ENCODE measurements at regions not wholly inside any gene's neighbourhood (a gene's known extent, or its start where the extent isn't known, plus 50 kb on each side); places are given as distances from the start of the nearest gene placed in this dataset.
"Not testable (repeated sequence)": the region's sequence is repeated elsewhere in the genome, so short reads cannot be mapped to it uniquely, and the experiment has no call there.

- DNase-seq: no peak
Measured at GRCh38 chr19:27890696-27891095, 1322.3 kb downstream of the UQCRFS1 start.

- no peak for DNase-seq
Measured at GRCh38 chr19:27890206-27890605, 1322.7 kb downstream of the UQCRFS1 start.

DNA sequence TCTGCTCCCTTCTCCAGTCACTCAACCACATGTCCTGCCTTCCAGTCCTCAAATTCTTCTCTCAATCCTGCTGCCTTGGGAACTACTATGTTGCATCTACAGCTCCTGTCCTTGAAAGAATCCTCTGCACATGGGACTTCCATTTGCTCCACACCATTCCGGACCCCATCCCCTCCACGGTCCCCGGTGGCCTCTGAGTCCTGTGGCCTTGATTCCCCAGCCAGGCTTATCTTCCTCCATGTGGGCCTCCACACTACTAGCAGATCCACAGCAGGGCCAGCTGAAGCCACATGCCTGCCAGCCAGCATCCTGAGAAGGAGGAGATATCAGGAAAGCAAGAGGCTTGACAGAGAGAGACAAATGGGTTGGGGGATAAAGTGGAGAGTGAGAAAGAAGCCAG lies 1323.8 kb downstream of the UQCRFS1 start:
- DNase-seq: no peak

- no peak for DNase-seq
Measured at GRCh38 chr19:27887946-27888345, 1325.0 kb downstream of the UQCRFS1 start.

- DNase-seq: no peak
Measured at GRCh38 chr19:27885359-27885758, 1327.6 kb downstream of the UQCRFS1 start.

DNA sequence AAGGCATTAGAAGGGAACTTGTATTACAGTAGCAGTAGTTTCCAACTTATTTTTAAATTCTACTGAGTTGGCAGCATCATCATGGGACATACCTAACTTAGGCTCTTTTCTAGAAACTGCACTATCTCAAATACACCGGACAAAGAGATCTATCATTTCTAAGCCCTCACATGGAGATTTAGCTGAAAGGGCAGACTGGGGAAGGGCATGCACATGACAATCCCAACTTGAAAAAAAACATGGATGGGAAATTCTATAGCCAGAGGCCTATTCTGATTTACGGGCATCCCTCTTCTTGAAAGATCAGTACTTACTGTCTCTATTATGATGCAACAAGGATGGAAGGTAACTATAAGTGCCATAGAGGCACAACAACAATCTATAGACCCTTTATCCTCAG lies 1328.6 kb downstream of the UQCRFS1 start:
- no peak for DNase-seq

DNA sequence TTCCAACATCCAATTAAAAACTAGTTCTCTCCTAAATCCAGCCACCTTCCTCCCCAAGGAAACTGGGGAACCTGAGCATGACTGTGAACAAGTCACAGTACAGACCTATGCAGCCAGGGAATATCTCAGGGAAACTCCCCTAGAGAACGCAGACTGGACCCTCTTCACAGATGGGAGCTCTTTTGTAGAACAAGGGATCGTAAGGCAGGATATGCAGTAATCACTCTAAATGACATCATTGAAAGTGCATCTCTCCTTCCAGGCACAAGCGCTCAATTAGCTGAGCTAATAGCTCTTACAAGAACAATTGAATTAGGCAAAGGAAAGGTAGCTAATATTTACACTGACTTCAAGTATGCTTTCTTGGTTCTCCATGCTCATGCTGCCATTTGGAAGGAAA lies 1331.7 kb downstream of the UQCRFS1 start:
- no peak for DNase-seq

DNA sequence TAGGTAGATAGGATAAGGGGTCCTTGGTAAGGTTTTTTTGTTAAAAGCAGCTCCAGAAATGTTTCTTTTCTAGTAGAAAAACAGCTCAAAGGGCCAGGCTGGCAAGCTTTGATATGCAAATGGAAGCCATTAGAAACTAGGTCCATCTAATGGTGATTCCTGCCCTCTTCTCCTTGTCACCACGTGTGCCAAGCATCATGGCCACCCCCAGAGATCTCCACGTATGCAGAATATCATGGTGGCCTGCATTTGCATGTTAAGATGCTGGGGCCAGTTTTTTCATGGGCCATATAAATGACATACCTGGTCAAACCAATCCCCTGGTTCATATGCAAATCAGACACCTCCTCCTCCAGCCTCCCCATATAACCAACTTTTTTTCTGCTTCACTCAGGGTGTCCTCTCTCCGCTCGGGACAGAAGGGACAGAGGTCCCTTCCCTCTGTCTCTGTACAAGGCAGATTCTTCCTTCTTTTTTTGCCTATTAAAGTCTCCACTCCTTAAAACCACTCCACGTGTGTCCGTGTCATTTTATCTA lies 1335.9 kb downstream of the UQCRFS1 start:
- DNase-seq: no peak

- no peak for DNase-seq
Measured at GRCh38 chr19:27876489-27876888, 1336.5 kb downstream of the UQCRFS1 start.

DNA sequence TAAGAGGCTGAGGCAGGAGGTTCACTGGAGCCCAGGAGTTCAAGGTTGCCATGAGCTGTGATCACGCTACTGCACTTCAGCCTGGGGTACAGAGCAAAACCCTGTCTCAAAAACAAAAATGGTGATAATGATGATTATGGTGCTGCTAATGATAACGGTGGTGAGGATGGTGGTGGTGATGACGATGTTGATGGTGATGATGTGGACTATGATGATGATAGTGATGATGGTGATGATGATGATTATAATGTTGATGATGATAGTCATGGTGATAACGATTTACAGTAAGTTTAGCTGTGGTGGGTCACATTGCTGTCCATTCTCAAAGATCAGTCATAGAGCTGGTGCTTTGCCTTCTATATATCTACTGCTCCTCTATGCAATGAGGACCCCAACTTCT lies 1340.6 kb downstream of the UQCRFS1 start:
- no peak for DNase-seq

DNA sequence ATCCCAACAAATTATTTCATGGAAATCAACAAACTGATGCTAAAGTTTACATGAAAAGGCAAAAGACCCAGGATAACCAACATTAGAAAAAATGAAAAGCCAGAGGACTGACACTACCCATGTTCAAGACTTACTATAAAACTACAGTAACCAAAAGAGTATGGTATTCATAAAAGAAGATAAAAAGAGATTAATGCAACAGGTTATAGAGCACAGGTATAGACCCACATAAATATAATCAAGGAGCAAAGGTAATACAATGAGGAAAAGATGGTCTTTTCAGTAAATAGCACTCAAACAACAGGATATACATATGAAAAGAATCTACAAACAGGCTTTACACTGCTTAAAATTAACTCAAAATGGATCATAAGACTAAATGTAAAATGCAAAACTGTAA lies 1342.7 kb downstream of the UQCRFS1 start:
- DNase-seq: no peak

DNA sequence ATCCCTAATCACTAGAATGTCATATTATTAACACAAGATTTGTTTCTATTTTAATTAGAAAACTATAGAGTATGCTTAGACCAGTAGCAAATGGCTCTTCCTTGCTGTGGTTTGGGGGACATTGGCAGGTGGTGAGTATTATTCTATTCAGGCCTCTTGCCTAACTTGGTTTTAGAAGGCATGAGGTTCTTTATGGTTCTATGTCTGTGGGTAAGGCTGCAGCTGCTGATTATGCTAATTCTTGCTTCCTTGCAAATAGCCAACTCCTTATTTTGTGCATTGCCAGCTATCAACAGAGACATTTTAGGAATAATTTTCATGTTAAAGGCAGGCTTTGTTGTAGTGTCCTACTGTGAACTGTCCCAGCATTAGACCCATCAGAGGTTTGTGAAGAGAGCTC lies 1344.9 kb downstream of the UQCRFS1 start:
- no peak for DNase-seq

DNA sequence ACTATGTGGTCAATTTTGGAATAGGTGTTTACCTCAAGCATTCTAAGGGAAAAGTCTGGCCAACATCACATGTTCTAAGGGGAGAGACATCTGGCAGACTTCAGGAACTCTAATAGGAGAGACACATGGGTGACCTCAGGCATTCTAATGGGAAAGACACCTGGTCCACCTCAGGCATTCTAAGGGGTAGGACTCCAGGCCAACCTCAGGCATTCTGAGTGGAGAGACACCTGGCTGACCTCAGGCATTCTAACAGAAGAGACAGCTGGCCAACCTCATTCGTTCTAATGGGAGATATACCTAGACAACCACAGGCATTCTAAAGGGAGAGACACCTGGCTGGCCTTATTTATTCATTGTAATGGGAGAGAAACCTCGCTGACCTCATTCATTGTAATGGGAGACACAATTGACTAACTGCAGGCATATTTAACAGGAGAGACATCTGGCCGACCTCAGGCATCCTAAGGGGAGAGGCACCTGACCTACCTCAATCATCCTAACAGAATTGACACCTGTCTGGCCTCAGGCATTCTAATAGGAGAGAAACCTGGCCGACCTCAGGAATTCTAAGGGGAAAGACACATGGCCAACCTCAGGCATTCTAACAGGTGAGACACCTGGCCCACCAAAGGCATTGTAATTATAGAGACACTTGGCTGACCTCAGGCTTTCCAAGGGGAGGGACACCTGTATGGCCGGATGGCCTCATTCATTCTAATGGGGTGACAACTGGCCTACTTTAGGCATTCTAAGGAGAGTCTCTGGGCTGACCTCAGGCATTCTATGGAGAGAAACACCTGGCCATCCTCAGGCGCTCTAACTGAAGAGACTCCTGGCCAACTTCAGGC lies 1346.8 kb downstream of the UQCRFS1 start:
- no peak for DNase-seq

DNA sequence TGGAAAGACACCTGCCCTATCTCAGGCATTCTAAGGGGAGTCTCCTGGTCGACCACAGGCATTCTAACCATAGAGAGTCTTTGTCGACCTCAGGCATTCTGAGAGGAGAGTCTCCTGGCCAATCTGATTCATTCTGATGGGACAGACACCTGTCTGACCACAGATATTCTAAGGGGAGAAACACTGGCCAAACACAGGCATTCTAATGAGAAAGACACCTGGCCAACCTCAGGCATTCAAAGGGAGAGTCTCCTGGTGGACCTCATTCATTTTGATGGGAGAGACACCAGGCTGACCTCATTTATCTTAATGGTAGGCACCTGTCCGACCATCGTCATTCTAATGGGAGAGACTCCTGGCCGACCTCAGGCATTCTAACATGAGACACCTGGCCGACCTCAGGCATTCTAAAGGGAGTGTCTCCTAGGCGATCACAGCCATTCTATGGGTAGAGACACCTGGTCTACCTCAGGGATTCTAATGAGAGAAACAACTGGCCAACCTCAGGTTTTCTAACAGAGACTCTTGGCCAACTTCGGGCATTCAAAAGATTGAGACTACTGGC lies 1351.5 kb downstream of the UQCRFS1 start:
- no peak for DNase-seq

DNA sequence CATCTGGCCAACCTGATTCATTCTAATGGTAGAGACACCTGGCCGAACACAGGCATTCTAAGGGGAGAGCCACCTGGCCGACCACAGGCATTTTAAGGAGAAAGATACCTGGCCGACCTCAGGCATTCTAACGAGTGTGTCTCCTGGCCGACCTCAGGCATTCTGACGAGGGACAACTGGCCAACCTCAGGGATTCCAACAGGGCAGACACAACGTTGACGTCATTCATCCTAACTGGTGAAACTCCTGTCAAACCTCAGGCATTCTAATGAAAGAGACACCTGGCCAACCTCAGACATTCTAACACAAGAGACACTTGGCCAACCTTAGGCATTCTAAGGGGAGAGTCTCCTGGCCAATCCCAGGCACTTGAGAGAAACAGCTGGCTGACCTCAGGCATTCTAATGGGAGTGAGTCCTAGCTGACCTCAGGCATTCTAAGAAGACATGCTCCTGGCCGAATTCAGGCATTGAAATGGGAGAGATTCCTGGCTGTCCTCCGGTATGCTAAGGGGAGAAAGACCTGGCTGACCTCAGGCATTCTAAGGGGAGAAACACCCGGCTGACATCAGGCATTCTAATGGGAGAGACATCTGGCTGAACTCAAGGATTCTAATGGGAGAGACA lies 1352.5 kb downstream of the UQCRFS1 start:
- no peak for DNase-seq

GRCh38 chr19:27859689-27860088 lies 1353.3 kb downstream of the UQCRFS1 start:
- DNase-seq: no peak

DNA sequence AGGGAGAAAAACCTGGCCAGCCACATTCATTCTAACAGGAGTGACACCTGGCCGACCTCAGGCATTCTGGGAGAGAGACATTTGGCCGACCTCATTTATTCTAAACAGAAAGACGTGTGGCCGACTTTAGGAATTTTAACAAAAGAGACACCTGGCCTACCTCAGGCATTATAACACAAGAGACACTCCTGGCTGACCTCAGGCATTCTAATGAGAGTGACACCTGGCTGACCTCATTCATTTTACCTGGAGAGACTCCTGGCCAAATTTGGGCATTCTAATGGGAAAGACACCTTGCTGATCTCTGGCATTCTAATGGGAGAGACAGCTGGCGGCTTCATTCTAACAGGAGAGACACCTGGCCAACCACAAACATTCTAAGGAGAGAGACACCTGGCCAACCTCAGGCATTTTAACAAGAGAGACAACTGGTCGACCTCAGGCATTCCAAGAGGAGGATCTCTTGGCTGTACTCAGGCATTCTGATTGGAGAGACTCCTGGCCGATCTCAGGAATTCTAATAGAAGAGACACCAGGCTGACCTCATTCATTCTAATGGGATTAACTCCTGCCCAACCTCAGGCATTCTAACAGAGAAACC lies 1353.9 kb downstream of the UQCRFS1 start:
- DNase-seq: no peak

DNA sequence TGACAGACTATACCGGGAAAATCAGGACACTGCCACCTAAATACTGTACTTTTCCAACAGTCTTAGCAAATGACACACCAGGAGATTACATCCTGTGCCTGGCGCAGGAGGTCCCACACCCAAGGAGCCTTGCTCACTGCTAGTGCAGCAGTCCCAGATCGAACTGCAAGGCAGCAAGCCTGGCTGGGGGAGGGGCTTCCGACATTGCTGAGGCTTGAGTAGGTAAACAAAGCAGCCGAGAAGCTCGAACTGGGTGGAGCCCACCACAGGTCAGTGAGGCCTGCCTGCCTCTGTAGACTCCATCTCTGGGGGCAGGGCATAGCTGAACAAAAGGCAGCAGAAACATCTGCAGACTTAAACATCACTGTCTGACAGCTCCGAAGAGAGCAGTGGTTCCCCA lies 1360.0 kb downstream of the UQCRFS1 start:
- not testable (repeated sequence) for DNase-seq

DNA sequence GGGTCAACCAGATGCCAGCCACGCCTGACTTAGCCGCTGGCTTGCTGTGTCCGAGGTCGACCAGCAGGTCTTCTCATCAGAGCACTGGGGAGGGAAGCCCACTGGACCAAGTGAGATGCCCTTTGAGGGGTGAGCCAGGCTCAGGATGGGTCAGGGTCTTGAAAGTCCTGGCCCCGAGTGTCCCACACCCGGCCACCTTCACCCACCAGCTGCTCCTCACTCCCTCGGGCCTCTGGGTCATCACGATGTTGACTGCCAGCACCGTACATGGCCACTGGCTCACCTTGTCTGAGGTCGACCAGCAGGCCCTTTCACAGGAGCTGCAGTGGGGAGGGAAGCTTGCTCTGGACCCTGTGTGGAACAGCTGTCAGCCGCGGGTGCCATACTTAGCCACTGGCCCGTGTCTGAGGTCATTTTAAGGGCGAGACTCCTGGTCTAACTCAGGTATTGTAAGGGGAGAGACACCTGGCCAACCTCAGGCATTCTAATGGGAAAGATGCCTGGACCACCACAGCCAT lies 1361.3 kb downstream of the UQCRFS1 start:
- DNase-seq: no peak

DNA sequence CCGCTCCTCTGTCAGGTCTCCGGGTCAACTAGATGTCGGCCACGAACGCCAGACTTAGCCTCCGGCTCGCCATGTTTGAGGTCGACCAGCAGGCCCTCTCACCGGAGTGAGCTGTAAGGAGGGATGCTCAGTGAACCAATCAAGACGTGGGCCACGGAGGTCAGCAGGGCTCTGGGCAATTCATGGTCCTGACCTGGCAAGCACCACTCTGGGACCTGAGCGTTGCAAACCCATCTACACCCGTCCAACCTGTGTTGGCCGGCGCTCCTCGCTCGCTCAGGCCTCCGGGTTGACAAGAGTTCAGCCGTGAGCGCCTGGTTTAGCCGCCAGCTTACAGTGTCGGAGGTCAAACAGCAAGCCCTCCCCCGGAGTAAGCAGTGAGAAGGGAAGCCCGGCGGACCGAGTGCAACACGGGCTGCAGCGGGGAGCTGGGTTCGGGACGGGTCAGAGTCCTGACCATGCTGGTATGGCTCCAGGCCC lies 1361.9 kb downstream of the UQCRFS1 start:
- DNase-seq: no peak

DNA sequence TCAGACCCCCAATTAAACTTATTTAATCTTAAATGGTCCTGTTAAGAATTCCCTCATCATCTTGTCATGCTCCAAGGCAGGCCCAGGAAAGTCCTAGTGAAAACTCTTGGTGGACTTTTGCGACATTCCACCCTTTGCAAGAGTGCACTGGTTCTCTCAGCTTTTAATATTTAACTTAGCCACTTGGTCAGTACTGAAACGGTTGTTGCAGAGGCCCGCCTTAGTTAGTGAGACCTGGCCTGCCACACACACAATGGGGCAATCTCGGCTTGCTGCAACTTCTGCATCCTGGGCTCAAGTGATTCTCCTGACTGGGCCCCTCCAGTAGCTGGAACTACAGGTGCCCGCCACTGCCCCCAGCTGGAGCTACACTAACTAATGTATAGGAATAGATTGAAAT lies 1366.0 kb downstream of the UQCRFS1 start:
- DNase-seq: no peak

GRCh38 chr19:27844261-27844660 lies 1368.7 kb downstream of the UQCRFS1 start:
- no peak for DNase-seq

GRCh38 chr19:27843861-27844260 lies 1369.1 kb downstream of the UQCRFS1 start:
- DNase-seq: no peak
